ENCODE measurements at regions not wholly inside any gene's neighbourhood (a gene's known extent, or its start where the extent isn't known, plus 50 kb on each side); places are given as distances from the start of the nearest gene placed in this dataset.

GRCh38 chr13:93080587-93080986 is 146.0 kb upstream of the GPC6 start:
- Histone ChIP-seq H3K27me3 (ENCODE audit: control insufficient read depth in 2 of 2, insufficient read depth in 2 of 2, low read length in 2 of 2) (no peaks in the 10 kb centered on the region), H3K9me1 (replicated peaks; ENCODE audit: control insufficient read depth, extremely low read depth, insufficient read depth, low read length) (no peaks in the 10 kb centered on the region), H3K4me3 (replicated peaks in 1 of 3; ENCODE audit: insufficient read depth in 1 of 3, low read depth in 1 of 3, low read length in 3 of 3) (no peak overlapping the region), H3K9me3 (replicated peaks; ENCODE audit: control insufficient read depth, insufficient read depth, low read length) (no peaks in the 10 kb centered on the region), H3K27ac (ENCODE audit: insufficient read depth, low read depth, low read length) (no peak overlapping the region), H3K9ac (replicated peaks; ENCODE audit: extremely low read depth, insufficient read depth, low read length) (no peak overlapping the region), H3K79me2 (ENCODE audit: control insufficient read depth, insufficient read depth, low read length) (no peaks in the 10 kb centered on the region), H4K20me1 (replicated peaks; ENCODE audit: control insufficient read depth, extremely low read depth, insufficient read depth, low read length) (no peaks in the 10 kb centered on the region), H3K36me3 (ENCODE audit: control insufficient read depth in 2 of 2, extremely low read depth in 1 of 2, insufficient read depth in 2 of 2, low read length in 2 of 2) (no peaks in the 10 kb centered on the region), H3K4me2 (ENCODE audit: insufficient read depth, low read length) (no peak overlapping the region), H2AFZ (ENCODE audit: low read depth, low read length) (no peak overlapping the region), H3K4me1 (ENCODE audit: control insufficient read depth, extremely low read depth, insufficient read depth, low read length) (no peaks in the 10 kb centered on the region)
- dilution Hi-C loops (cut with MboI; ENCODE audit: extremely low pct_ligation_motif_present, low sequenced_read_pairs) (no loop called here), intact Hi-C loops (cut with micrococcal nuclease) (no loop called here)
- DNase-seq (ENCODE audit: low read depth, low spot score): no peak
- TF ChIP-seq EZH2 (IDR thresholded peaks at IDR 0.05; ENCODE audit: borderline replicate concordance, low read depth, low read length, severe bottlenecking) (no peak), MAX (IDR thresholded peaks at IDR 0.05; ENCODE audit: insufficient read depth, insufficient read length) (no peak), POLR2AphosphoS5 (IDR thresholded peaks at IDR 0.05; ENCODE audit: insufficient read depth, low read depth, low read length) (no peak), POLR2A (IDR thresholded peaks at IDR 0.05; ENCODE audit: low read depth, low read length) (no peak), FOS (IDR thresholded peaks at IDR 0.05; ENCODE audit: borderline replicate concordance, insufficient read depth, low read length) (no peak), GATA2 (IDR thresholded peaks at IDR 0.05; ENCODE audit: insufficient read depth, insufficient read length, low read depth, low read length) (no peak), MYC (IDR thresholded peaks at IDR 0.05; ENCODE audit: low read depth, low read length) (no peak), CTCF (IDR thresholded peaks at IDR 0.05; ENCODE audit: extremely low read depth in 1 of 2, insufficient read depth in 1 of 2, low read depth in 1 of 2, low read length in 2 of 2) (no peak), JUN (IDR thresholded peaks at IDR 0.05; ENCODE audit: borderline replicate concordance, insufficient read depth, insufficient read length, low read depth) (no peak)
- BruUV-seq (replicated peaks): no TSS peak
- ChIA-PET CTCF (no interaction called here), POLR2A (no interaction called here)
- no peak for FAIRE-seq

All from endothelial cell of umbilical vein (primary cell).